ENCODE measurements at regions not wholly inside any gene's neighbourhood (a gene's known extent, or its start where the extent isn't known, plus 50 kb on each side); places are given as distances from the start of the nearest gene placed in this dataset.

DNA sequence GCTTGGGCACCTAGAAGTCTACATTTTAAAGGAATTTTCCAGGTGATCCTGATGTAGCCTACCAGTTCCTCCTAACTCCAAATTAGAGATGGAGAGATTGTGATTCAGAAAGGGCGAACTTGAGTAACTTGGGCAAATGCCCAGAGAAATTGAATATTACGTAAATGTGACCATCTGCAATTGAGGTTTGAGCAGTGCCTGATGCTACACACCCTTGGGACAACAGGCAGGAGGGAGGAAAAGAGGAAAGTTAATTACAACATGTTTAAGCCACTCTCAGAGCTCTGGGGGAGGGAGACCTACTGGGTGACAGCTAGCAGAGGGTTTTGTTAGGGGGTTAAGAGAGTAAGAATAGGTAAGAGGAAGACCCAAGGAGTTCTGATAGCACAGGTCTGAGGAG is 208.9 kb downstream of the LPIN1 start:
- TF ChIP-seq, protein P1, sequence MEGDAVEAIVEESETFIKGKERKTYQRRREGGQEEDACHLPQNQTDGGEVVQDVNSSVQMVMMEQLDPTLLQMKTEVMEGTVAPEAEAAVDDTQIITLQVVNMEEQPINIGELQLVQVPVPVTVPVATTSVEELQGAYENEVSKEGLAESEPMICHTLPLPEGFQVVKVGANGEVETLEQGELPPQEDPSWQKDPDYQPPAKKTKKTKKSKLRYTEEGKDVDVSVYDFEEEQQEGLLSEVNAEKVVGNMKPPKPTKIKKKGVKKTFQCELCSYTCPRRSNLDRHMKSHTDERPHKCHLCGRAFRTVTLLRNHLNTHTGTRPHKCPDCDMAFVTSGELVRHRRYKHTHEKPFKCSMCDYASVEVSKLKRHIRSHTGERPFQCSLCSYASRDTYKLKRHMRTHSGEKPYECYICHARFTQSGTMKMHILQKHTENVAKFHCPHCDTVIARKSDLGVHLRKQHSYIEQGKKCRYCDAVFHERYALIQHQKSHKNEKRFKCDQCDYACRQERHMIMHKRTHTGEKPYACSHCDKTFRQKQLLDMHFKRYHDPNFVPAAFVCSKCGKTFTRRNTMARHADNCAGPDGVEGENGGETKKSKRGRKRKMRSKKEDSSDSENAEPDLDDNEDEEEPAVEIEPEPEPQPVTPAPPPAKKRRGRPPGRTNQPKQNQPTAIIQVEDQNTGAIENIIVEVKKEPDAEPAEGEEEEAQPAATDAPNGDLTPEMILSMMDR (IDR thresholded peaks at IDR 0.05), result no peak
- no peak for TF ChIP-seq POLR2A (IDR thresholded peaks at IDR 0.05)
